Heart left ventricle (tissue), 13 donors: ENCODE measurements at regions not wholly inside any gene's neighbourhood (a gene's known extent, or its start where the extent isn't known, plus 50 kb on each side); places are given as distances from the start of the nearest gene placed in this dataset.

Experiments
- POLR2A ChIP-seq, 2 donors: fragments of 450-650 bp; IDR thresholded peaks; one replicate each; pipeline ENCODE4 v1.6.1; 2017; ENCODE audit warnings: antibody characterized with exemption in 2 of 2, mild to moderate bottlenecking in 2 of 2, moderate library complexity in 2 of 2
- TF ChIP-seq, protein P1 (sequence below), 12 donors: fragments of 200-600 bp; sonication (generic) in 4 of 12; IDR thresholded peaks; one replicate each; pipeline versions ENCODE4 v1.5.0 to v1.8.0; 2018 to 2022; ENCODE audit warnings: antibody characterized with exemption in 12 of 12, mild to moderate bottlenecking in 5 of 12
- donor health status: ischemic (EF 13 %, LVEDD 7.1; RV severe dilation, severe dysfunction).
- donor health status: DM: no; HTN: yes; CAD: no.
- donor health status: DM: no; HTN: no; CAD: no.
- donor health status: ischemic (EF 25% LVEDD 6.9; RV normal size, moderate dysfunction).
- donor health status: ischemic (EF 25% LVEDD 5.7; RV mildly dilated, moderate dysfunction).
- donor health status: ischemic (EF 35%, LVEDD 5.7; RV mildly dilated, moderate dysfunction).
- donor health status: nonischemic (EF 11% LVEDD 7.7; RV severe dilation, severe dysfunction).
- donor health status: DM: yes; HTN: yes; CAD: no.
- donor health status: PGD.
- donor health status: ischemic (EF 29% LVEDD 5.4; RV normal size, mild dysfunction).
- donor health status: nonischemic (EF 23%, LVEDD 6.1; RV moderate dilation, normal function).

DNA sequence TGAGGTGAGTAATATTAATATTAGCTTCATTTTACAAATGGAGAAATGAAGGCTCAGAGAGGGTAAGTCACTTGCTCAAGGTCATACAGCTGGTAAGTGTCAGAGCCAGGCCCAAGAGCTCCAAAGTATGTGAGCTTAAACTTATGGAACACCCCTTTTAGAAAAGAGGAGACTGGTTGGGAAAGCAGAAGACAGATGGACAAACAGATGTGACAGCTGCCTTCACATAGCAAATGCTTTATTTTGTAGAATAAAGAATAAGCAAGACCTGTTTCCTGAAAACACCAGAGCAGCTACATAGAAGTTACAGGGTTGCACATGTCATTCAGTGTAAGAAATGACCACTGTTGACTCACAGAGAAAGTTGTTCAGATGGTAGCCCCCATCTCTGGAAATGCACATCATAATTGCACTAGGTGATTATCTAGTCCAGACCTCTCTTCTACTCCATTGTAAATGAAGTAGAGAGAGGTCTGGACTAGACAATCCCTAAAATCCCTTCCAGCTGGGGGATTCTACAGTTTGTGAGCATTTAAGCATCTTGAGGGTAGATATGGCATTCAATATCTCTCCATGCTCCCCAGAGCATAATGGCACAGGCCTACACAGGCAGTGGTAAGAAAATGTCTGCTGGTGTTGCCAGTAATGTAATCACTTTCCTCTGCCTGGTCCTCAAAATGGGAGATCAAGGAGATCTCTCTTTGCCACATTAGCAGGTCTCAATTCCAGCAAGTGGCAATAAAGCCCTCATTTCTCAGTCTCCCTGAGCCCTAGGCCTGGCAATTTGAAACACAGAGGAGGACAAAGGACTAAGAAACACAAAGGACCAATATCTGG, 188.2 kb upstream of the FGGY start:
- TF ChIP-seq, protein P1, sequence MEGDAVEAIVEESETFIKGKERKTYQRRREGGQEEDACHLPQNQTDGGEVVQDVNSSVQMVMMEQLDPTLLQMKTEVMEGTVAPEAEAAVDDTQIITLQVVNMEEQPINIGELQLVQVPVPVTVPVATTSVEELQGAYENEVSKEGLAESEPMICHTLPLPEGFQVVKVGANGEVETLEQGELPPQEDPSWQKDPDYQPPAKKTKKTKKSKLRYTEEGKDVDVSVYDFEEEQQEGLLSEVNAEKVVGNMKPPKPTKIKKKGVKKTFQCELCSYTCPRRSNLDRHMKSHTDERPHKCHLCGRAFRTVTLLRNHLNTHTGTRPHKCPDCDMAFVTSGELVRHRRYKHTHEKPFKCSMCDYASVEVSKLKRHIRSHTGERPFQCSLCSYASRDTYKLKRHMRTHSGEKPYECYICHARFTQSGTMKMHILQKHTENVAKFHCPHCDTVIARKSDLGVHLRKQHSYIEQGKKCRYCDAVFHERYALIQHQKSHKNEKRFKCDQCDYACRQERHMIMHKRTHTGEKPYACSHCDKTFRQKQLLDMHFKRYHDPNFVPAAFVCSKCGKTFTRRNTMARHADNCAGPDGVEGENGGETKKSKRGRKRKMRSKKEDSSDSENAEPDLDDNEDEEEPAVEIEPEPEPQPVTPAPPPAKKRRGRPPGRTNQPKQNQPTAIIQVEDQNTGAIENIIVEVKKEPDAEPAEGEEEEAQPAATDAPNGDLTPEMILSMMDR (IDR thresholded peaks at IDR 0.05) = no peak
- TF ChIP-seq POLR2A (IDR thresholded peaks at IDR 0.05) = no peak
